ENCODE measurements at regions not wholly inside any gene's neighbourhood (a gene's known extent, or its start where the extent isn't known, plus 50 kb on each side); places are given as distances from the start of the nearest gene placed in this dataset.

- no peak for TF ChIP-seq CTCF (IDR thresholded peaks at IDR 0.05; ENCODE audit: extremely low read depth, low read depth, low read length)
- Histone ChIP-seq H3K27me3 (ENCODE audit: insufficient read depth, low read length) (peaks cover 3% of the 10 kb centered on the region), H3K27ac (ENCODE audit: low read depth, low read length) (no peak overlapping the region), H3K4me3 (ENCODE audit: insufficient read depth, low read length) (no peak overlapping the region), H4K20me1 (ENCODE audit: insufficient read depth, low read length) (no peaks in the 10 kb centered on the region), H3K79me2 (ENCODE audit: insufficient read depth, low read length) (no peaks in the 10 kb centered on the region), H3K9me3 (ENCODE audit: low read depth, low read length) (no peaks in the 10 kb centered on the region), H3K4me1 (ENCODE audit: insufficient read depth, low read length) (peaks cover 7% of the 10 kb centered on the region), H2AFZ (ENCODE audit: low read length) (no peak overlapping the region), H3K4me2 (ENCODE audit: insufficient read depth, low read length) (no peak overlapping the region), H3K36me3 (ENCODE audit: insufficient read depth, low read length) (no peaks in the 10 kb centered on the region)
- no peak for DNase-seq (ENCODE audit: insufficient read length, low spot score, missing footprints)
Measured at GRCh38 chr1:212217633-212218032, 67.6 kb upstream of the PPP2R5A start.

GRCh38 chr1:212218065-212218464, 67.1 kb upstream of the PPP2R5A start:
- no peak overlapping the region for H3K27ac ChIP-seq (ENCODE audit: low read depth, low read length)
- no peak for TF ChIP-seq CTCF (IDR thresholded peaks at IDR 0.05; ENCODE audit: extremely low read depth, low read depth, low read length)
- H2AFZ ChIP-seq (ENCODE audit: low read length) = no peak overlapping the region
- H3K79me2 ChIP-seq (ENCODE audit: insufficient read depth, low read length) = no peaks in the 10 kb centered on the region
- peaks cover 3% of the 10 kb centered on the region for H3K27me3 ChIP-seq (ENCODE audit: insufficient read depth, low read length)
- peaks cover 7% of the 10 kb centered on the region for H3K4me1 ChIP-seq (ENCODE audit: insufficient read depth, low read length)
- no peak overlapping the region for H3K4me3 ChIP-seq (ENCODE audit: insufficient read depth, low read length)
- no peak overlapping the region for H3K4me2 ChIP-seq (ENCODE audit: insufficient read depth, low read length)
- no peaks in the 10 kb centered on the region for H3K36me3 ChIP-seq (ENCODE audit: insufficient read depth, low read length)
- no peaks in the 10 kb centered on the region for H3K9me3 ChIP-seq (ENCODE audit: low read depth, low read length)
- DNase-seq (ENCODE audit: insufficient read length, low spot score, missing footprints) = no peak
- H4K20me1 ChIP-seq (ENCODE audit: insufficient read depth, low read length) = no peaks in the 10 kb centered on the region

GRCh38 chr1:212218911-212219310, 66.3 kb upstream of the PPP2R5A start:
- Histone ChIP-seq H3K36me3 (ENCODE audit: insufficient read depth, low read length) (no peaks in the 10 kb centered on the region), H3K4me2 (ENCODE audit: insufficient read depth, low read length) (no peak overlapping the region), H3K27ac (ENCODE audit: low read depth, low read length) (no peak overlapping the region), H3K27me3 (ENCODE audit: insufficient read depth, low read length) (peaks cover 3% of the 10 kb centered on the region), H4K20me1 (ENCODE audit: insufficient read depth, low read length) (no peaks in the 10 kb centered on the region), H2AFZ (ENCODE audit: low read length) (no peak overlapping the region), H3K79me2 (ENCODE audit: insufficient read depth, low read length) (no peaks in the 10 kb centered on the region), H3K4me3 (ENCODE audit: insufficient read depth, low read length) (no peak overlapping the region), H3K9me3 (ENCODE audit: low read depth, low read length) (no peaks in the 10 kb centered on the region), H3K4me1 (ENCODE audit: insufficient read depth, low read length) (peaks cover 7% of the 10 kb centered on the region)
- no peak for TF ChIP-seq CTCF (IDR thresholded peaks at IDR 0.05; ENCODE audit: extremely low read depth, low read depth, low read length)
- peak; percentile 79 for DNase-seq (ENCODE audit: insufficient read length, low spot score, missing footprints)

GRCh38 chr1:212219679-212220463, 65.3 kb upstream of the PPP2R5A start:
- Histone ChIP-seq H3K79me2 (ENCODE audit: insufficient read depth, low read length) (no peaks in the 10 kb centered on the region), H3K36me3 (ENCODE audit: insufficient read depth, low read length) (no peaks in the 10 kb centered on the region), H3K4me2 (ENCODE audit: insufficient read depth, low read length) (no peak overlapping the region), H2AFZ (ENCODE audit: low read length) (no peak overlapping the region), H3K27me3 (ENCODE audit: insufficient read depth, low read length) (peaks cover 3% of the 10 kb centered on the region), H3K9me3 (ENCODE audit: low read depth, low read length) (no peaks in the 10 kb centered on the region), H3K4me3 (ENCODE audit: insufficient read depth, low read length) (no peak overlapping the region), H3K4me1 (ENCODE audit: insufficient read depth, low read length) (peaks cover 7% of the 10 kb centered on the region), H4K20me1 (ENCODE audit: insufficient read depth, low read length) (no peaks in the 10 kb centered on the region), H3K27ac (ENCODE audit: low read depth, low read length) (no peak overlapping the region)
- TF ChIP-seq CTCF (IDR thresholded peaks at IDR 0.05; ENCODE audit: extremely low read depth, low read depth, low read length) = no peak
- no peak for DNase-seq (ENCODE audit: insufficient read length, low spot score, missing footprints)
